OCI-LY7 (cell line): ENCODE measurements at regions not wholly inside any gene's neighbourhood (a gene's known extent, or its start where the extent isn't known, plus 50 kb on each side); places are given as distances from the start of the nearest gene placed in this dataset.

Experiments
- CTCF ChIP-seq: fragments of 200-600 bp; sonication (generic); conservative IDR thresholded peaks from 2 replicates; pipeline ENCODE4 v1.5.1; 2014; ENCODE audit warnings: mild to moderate bottlenecking, antibody characterized with exemption, low read length, moderate library complexity, mixed read lengths
- EZH2phosphoT487 ChIP-seq: fragments of 200-600 bp; sonication (generic); IDR thresholded peaks from 2 replicates; pipeline ENCODE4 v1.6.1; 2018; ENCODE audit warnings: low read depth, borderline replicate concordance, mild to moderate bottlenecking, mixed run types, antibody characterized with exemption, low read length, moderate library complexity, mixed read lengths

- TF ChIP-seq CTCF (no peak), EZH2phosphoT487 (no peak)
Measured at GRCh38 chr3:89742546-89742945, 635.1 kb downstream of the EPHA3 start.
